Fibroblast of villous mesenchyme (primary cell): ENCODE measurements at regions not wholly inside any gene's neighbourhood (a gene's known extent, or its start where the extent isn't known, plus 50 kb on each side); places are given as distances from the start of the nearest gene placed in this dataset.

Experiments used
- DNase-seq: peaks from one replicate; pipeline ENCODE4 v3.0.0-alpha.2; 2010; ENCODE audit warnings: low read depth
- H3K4me3 ChIP-seq: 2 replicates; pipeline ENCODE4 v1.5.1; 2011; ENCODE audit warnings: low read depth, mild to moderate bottlenecking, low read length
- CTCF ChIP-seq: IDR thresholded peaks from 2 replicates; pipeline ENCODE4 v1.5.1; 2012; ENCODE audit warnings: low read depth, mild to moderate bottlenecking, low read length; ENCODE audit not compliant: insufficient read depth

- no peak for DNase-seq
These were observed 1182.5 kb downstream of the TBC1D22A start for GRCh38 chr22:47944941-47945340.

GRCh38 chr22:47943729-47944700 is 1181.6 kb downstream of the TBC1D22A start:
- no peak for DNase-seq
- no peak overlapping the region for H3K4me3 ChIP-seq
- no peak for TF ChIP-seq CTCF

More at GRCh38 chr22:47944941-47945340, 1182.5 kb downstream of the TBC1D22A start:
- TF ChIP-seq CTCF = no peak
- H3K4me3 ChIP-seq = no peak overlapping the region

- no peak overlapping the region for H3K4me3 ChIP-seq
- no peak for DNase-seq
- TF ChIP-seq CTCF = no peak
These were observed 1177.8 kb downstream of the TBC1D22A start for GRCh38 chr22:47940211-47940610.

GRCh38 chr22:47933891-47934290 is 1171.4 kb downstream of the TBC1D22A start:
- no peak for DNase-seq
- H3K4me3 ChIP-seq = no peak overlapping the region
- no peak for TF ChIP-seq CTCF

GRCh38 chr22:47933226-47933625 is 1170.8 kb downstream of the TBC1D22A start:
- no peak for DNase-seq
- no peak for TF ChIP-seq CTCF
- no peak overlapping the region for H3K4me3 ChIP-seq

- no peak for DNase-seq
- TF ChIP-seq CTCF = no peak
- no peak overlapping the region for H3K4me3 ChIP-seq
These were observed 1167.3 kb downstream of the TBC1D22A start for GRCh38 chr22:47929646-47930185.

GRCh38 chr22:47929073-47929472 is 1166.6 kb downstream of the TBC1D22A start:
- DNase-seq = no peak

More at GRCh38 chr22:47929073-47929472, 1166.6 kb downstream of the TBC1D22A start:
- no peak overlapping the region for H3K4me3 ChIP-seq
- TF ChIP-seq CTCF = no peak
